Testis (tissue), 2 donors: ENCODE measurements at regions not wholly inside any gene's neighbourhood (a gene's known extent, or its start where the extent isn't known, plus 50 kb on each side); places are given as distances from the start of the nearest gene placed in this dataset.

Experiments used
- DNase-seq: peaks from one replicate; pipeline ENCODE4 v3.0.0-alpha.2; 2019
- H3K27ac ChIP-seq, 2 donors: fragments of 200-600 bp; sonication (generic); one replicate each; pipeline ENCODE4 v1.5.1; 2019
- H3K27me3 ChIP-seq: fragments of 200-600 bp; sonication (generic); one replicate; pipeline ENCODE4 v1.5.1; 2019
- H3K36me3 ChIP-seq: fragments of 200-600 bp; sonication (generic); one replicate; pipeline ENCODE4 v1.5.1; 2017; ENCODE audit warnings: low read depth; ENCODE audit errors: missing control alignments
- H3K4me1 ChIP-seq: fragments of 200-600 bp; sonication (generic); one replicate; pipeline ENCODE4 v1.5.1; 2019
- H3K4me3 ChIP-seq, 2 donors: fragments of 200-600 bp; sonication (generic); one replicate each; pipeline ENCODE4 v1.5.1; 2017 to 2019
- H3K9me3 ChIP-seq: fragments of 200-600 bp; sonication (generic); one replicate; pipeline ENCODE4 v1.5.1; 2017
- CTCF ChIP-seq, 3 experiments: fragments of 450-650 bp in 2 of 3; fragments of 200-600 bp in 1 of 3; sonication (generic) in 1 of 3; IDR thresholded peaks; one replicate each; pipeline ENCODE4 v1.5.1; 2016 to 2019; ENCODE audit warnings: antibody characterized with exemption in 3 of 3, mild to moderate bottlenecking in 2 of 3, moderate library complexity in 1 of 3
- POLR2A ChIP-seq: fragments of 450-650 bp; IDR thresholded peaks from one replicate; pipeline ENCODE4 v1.6.1; 2017; ENCODE audit warnings: antibody characterized with exemption, mild to moderate bottlenecking, moderate library complexity
- WGBS, 2 donors: methylation state at CpG; one replicate each; pipeline ENCODE4 v1.1.5; 2018; 5-methylcytosine and 5-hydroxymethylcytosine counted together
- intact Hi-C: fragments of 100-400 bp; cut with DNase I; formaldehyde crosslinking; loops from one replicate; pipeline ENCODE4 v1.15.1; 2023; ENCODE audit warnings: low total_unique reads

GRCh38 chr17:31629696-31630470 is 229.2 kb downstream of the COPRS start:
- TF ChIP-seq CTCF (IDR thresholded peaks at IDR 0.05) (no peak), POLR2A (no peak)
- no peak for DNase-seq
- H3K27ac ChIP-seq: no peak overlapping the region
- intact Hi-C loops: no loop called here
- 87% methylated on average over 8 of the region's 8 CpGs for WGBS, 2 donors
- no peaks in the 10 kb centered on the region for H3K27me3 ChIP-seq
- no peak overlapping the region for H3K4me3 ChIP-seq
- no peaks in the 10 kb centered on the region for H3K36me3 ChIP-seq
- no peaks in the 10 kb centered on the region for H3K9me3 ChIP-seq
- no peaks in the 10 kb centered on the region for H3K4me1 ChIP-seq

- H3K27me3 ChIP-seq: no peaks in the 10 kb centered on the region
- H3K4me1 ChIP-seq: no peaks in the 10 kb centered on the region
- no peak for DNase-seq
- WGBS, 2 donors: 91 to 92% methylated on average over 1 of the region's 1 CpG
- no peaks in the 10 kb centered on the region for H3K36me3 ChIP-seq
- TF ChIP-seq CTCF (IDR thresholded peaks at IDR 0.05) (no peak), POLR2A (no peak)
- intact Hi-C loops: no loop called here
- no peak overlapping the region for H3K27ac ChIP-seq
- no peaks in the 10 kb centered on the region for H3K9me3 ChIP-seq
- no peak overlapping the region for H3K4me3 ChIP-seq
Observed at GRCh38 chr17:31627960-31628359, 231.1 kb downstream of the COPRS start.

GRCh38 chr17:31623990-31624389 is 232.5 kb downstream of the RAB11FIP4 start:
- no peak for DNase-seq
- TF ChIP-seq POLR2A (no peak), CTCF (IDR thresholded peaks at IDR 0.05) (no peak)
- WGBS, 2 donors: 80 to 100% methylated on average over 1 of the region's 1 CpG

GRCh38 chr17:31622500-31622899 is 231.0 kb downstream of the RAB11FIP4 start:
- 79 to 95% methylated on average over 3 of the region's 3 CpGs for WGBS, 2 donors

More at GRCh38 chr17:31623990-31624389, 232.5 kb downstream of the RAB11FIP4 start:
- Histone ChIP-seq H3K36me3 (no peaks in the 10 kb centered on the region), H3K27me3 (no peaks in the 10 kb centered on the region), H3K4me1 (no peaks in the 10 kb centered on the region), H3K27ac (no peak overlapping the region), H3K9me3 (no peaks in the 10 kb centered on the region), H3K4me3 (no peak overlapping the region)
- intact Hi-C loops: no loop called here

More at GRCh38 chr17:31622500-31622899, 231.0 kb downstream of the RAB11FIP4 start:
- Histone ChIP-seq H3K27me3 (no peaks in the 10 kb centered on the region), H3K4me1 (no peaks in the 10 kb centered on the region), H3K36me3 (no peaks in the 10 kb centered on the region), H3K27ac (no peak overlapping the region), H3K4me3 (no peak overlapping the region), H3K9me3 (no peaks in the 10 kb centered on the region)
- TF ChIP-seq POLR2A (no peak), CTCF (IDR thresholded peaks at IDR 0.05) (no peak)
- intact Hi-C loops: no loop called here
- no peak for DNase-seq
